RWPE1 (cell line): ENCODE measurements at regions not wholly inside any gene's neighbourhood (a gene's known extent, or its start where the extent isn't known, plus 50 kb on each side); places are given as distances from the start of the nearest gene placed in this dataset.

Experiments used
- CTCF ChIA-PET: fragments of 350-600 bp; sonication (Branson Sonifier 250); formaldehyde crosslinking; extraction: SDS; loops from one replicate; lab custom pipeline; 2021; lab: Yijun Ruan, JAX
- POLR2A ChIA-PET: fragments of 400-600 bp; formaldehyde crosslinking; extraction: SDS; loops from one replicate; lab custom pipeline; 2020; ENCODE audit warnings: antibody characterized with exemption; ENCODE audit not compliant: low non-redundant PET; lab: Yijun Ruan, JAX
- DNase-seq: peaks from one replicate; pipeline ENCODE4 v3.0.0; 2012; ENCODE audit warnings: low spot score
- H3K27ac ChIP-seq: fragments of 450-650 bp; 2 replicates; pipeline ENCODE4 v1.5.1; 2017
- TF ChIP-seq, protein P1 (sequence below): fragments of 450-650 bp; conservative IDR thresholded peaks from 2 replicates; pipeline ENCODE4 v1.5.1; 2017; ENCODE audit warnings: low read depth, mild to moderate bottlenecking

DNA sequence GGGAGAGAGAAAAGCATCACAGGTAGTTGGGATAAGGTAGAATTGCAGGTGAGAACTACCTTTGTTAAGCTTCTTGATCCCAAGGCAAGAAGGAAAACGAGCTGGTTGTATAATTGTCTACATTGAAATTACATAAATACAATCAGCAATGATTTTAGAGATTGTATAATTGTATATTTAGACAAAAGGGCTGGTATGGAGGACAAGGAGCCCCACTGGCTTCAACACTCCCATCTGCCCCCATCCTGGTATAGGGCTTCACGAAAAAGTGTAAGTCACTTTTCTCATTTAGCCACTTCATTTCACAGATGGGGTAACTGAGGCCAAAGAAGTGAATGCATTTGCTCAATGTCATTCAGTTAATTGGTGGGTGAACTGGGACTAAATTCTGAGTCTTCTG is 103.3 kb downstream of the MYCN start:
- DNase-seq = no peak
- TF ChIP-seq, protein P1, sequence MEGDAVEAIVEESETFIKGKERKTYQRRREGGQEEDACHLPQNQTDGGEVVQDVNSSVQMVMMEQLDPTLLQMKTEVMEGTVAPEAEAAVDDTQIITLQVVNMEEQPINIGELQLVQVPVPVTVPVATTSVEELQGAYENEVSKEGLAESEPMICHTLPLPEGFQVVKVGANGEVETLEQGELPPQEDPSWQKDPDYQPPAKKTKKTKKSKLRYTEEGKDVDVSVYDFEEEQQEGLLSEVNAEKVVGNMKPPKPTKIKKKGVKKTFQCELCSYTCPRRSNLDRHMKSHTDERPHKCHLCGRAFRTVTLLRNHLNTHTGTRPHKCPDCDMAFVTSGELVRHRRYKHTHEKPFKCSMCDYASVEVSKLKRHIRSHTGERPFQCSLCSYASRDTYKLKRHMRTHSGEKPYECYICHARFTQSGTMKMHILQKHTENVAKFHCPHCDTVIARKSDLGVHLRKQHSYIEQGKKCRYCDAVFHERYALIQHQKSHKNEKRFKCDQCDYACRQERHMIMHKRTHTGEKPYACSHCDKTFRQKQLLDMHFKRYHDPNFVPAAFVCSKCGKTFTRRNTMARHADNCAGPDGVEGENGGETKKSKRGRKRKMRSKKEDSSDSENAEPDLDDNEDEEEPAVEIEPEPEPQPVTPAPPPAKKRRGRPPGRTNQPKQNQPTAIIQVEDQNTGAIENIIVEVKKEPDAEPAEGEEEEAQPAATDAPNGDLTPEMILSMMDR = no peak
- ChIA-PET CTCF (no interaction called here), POLR2A (no interaction called here)
- no peak overlapping the region for H3K27ac ChIP-seq

DNA sequence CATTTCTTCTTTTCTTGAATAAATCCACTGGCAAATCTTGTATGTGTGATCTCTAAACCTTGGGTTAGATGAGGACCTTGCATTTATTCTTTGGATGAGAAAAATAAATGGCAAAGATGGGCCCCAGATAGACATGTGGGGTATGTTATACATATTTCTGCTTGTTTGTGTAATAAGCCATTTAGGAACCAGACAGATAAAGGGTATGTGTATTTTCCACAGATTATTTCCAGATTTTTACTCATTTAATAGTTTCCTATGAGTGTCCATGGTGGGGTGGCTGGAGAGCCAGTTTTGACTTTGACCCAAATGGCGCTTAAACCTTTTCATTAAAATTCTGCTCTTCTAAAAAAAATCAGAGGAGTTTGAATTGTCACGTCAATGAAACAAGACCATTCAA is 102.8 kb downstream of the MYCN start:
- no peak for DNase-seq
- ChIA-PET CTCF (no interaction called here), POLR2A (no interaction called here)
- H3K27ac ChIP-seq = no peak overlapping the region
- TF ChIP-seq, protein P1 = no peak

DNA sequence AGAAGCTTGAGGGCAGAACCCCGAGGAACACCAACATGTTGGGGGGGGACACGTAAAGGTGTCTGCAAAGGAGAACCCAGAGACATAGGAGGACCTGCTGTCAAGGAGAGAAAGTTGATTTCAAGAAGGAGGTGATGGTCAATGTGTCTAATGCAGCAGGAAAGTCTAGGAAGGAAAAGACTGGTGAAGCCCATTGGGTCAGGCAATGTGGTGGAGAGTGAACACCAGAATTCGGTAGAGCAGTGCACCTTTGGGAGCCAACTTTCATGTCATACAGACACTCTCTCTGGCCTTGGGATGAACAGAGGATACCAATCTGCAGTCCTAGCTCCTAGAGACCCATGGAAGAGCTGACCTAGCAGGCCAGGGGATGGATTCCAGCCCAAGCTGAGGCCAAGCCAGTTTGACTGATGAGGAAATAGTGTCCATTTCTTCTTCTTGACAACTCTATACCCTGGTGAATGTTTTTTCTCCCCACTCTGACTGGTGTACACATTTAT is 101.9 kb downstream of the MYCN start:
- H3K27ac ChIP-seq = no peak overlapping the region
- TF ChIP-seq, protein P1 = no peak
- POLR2A ChIA-PET = no interaction called here
- DNase-seq = no peak
- CTCF ChIA-PET = no interaction called here

DNA sequence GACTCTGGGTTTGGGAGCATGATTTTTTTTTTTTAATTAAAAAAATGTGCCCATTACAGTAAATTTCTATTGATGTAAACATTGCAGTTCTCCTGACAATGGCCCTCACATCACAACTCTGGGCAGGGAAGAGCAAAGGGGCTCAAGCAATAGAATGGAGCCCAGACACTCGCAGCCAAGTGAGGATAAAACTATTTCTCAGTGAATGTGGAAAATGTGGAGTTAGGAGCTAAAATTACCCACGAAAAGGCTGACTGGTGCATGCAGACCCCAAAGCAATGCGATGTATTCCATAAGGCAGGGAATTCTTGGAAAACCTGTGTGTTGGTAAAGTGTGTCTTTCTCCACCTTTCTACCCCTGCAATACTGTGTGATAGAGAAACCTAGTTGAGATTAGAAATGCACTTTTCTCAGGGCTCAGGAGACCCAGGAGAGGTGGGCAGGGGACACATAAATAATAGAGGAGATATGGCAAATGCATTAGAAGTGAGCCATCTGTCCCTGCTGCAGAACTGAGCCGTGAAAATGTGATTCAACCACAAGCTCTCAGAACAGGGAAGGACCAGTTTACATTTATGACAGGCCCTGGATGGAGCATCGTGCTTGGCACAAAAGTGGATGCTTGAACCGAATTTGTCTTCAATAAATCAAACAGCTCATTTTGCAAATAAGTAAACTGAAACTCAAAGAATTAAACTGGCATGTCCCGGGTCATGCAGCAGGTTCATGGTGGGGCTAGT is 100.1 kb downstream of the MYCN start:
- no peak overlapping the region for H3K27ac ChIP-seq
- no peak for DNase-seq
- TF ChIP-seq, protein P1 = no peak
- CTCF ChIA-PET = interaction anchor here (0.6 kb wide), 1 partner anchor 35 kb away, joined by 5 read pairs; no protein-coding TSS in a partner anchor
- POLR2A ChIA-PET = no interaction called here

DNA sequence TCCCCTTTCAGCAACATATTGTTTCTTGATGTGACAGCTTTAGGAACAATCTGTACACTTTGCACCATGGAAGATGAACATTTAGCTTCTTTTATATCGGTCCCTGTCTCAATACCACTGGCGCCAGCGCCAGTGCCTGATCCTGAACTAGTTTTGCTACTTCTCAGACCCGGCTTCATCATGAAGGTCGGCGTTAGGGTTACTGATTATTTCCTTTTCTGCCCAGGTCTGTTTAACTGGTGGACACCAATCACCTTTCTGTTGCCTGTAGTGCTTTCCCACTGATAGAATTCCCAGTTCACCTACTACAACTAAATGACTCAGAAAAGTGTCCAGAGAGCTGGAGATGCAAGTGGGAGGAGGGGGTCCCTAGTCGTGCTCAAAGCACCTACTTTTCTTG is 99.5 kb downstream of the MYCN start:
- H3K27ac ChIP-seq = no peak overlapping the region
- CTCF ChIA-PET = no interaction called here
- DNase-seq = no peak
- POLR2A ChIA-PET = no interaction called here
- TF ChIP-seq, protein P1 = no peak

DNA sequence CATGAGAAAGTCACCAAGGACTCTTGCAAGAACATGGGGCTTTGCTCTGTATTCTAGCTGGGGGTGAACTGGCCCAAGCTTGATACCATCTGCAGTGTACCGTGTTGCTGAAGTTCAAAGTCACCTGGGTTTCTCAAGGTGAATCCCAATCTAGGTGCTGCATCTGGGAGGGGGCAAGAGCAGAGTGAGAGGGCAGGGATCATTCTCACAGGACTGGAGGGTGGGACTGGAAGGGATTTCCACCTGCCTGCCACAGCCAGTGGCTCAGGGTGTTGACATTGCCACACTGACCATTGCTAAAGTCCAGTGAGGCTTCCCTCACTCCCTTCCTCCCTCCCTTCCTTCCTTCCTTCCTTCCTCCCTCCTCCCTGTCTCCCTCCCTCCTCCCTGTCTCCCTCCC is 98.7 kb downstream of the MYCN start:
- TF ChIP-seq, protein P1 = no peak
- CTCF ChIA-PET = no interaction called here
- H3K27ac ChIP-seq = no peak overlapping the region
- no peak for DNase-seq
- POLR2A ChIA-PET = no interaction called here
